ENCODE measurements at regions not wholly inside any gene's neighbourhood (a gene's known extent, or its start where the extent isn't known, plus 50 kb on each side); places are given as distances from the start of the nearest gene placed in this dataset.

DNA sequence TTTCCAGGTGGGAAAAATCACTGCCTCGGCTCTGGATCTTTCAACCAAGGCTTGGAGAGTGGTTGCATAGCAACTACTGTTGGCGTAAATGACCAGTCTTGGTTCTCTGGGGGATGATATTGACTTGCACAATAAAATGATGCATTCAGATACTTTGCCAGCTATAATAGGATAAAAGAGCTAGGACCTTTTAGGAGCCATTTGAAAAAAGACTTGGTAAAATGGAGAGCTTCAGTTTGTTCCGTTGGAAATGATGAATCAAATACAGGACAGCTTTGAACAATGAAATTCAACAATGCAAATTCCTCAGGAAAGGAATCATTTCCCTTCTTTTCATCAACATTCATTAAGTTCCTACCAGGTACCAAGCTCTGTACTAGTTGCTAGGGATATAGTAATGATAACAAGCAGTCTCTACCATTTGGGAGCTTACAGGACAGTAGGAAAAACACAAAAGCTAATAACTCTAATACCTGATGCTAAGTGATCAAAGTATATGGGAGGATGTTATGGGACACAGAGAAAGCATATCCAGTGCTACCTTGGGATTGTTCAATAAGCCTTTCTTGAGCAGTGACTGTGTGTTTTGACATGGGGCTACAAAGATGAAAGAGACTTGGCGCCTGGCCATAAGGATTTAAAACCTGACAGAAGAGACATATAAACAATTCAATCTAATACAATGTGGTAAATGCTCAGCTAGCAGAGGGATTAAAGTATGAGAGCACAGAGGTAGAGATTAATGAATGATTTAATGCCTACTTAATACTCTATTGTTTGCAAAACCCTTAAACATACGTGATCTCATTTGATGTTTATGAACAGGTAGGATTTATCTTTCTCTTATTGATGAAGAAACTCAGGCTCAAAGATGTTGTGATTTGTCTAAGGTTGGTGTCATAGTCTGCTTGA is 110.7 kb downstream of the QPCT start:
- intact Hi-C loops (cut with micrococcal nuclease): no loop called here
- ChIA-PET CTCF (interaction anchor here (0.8 to 1.4 kb wide), 2 partner anchors 9 to 41 kb away, joined by 3 to 4 read pairs; no protein-coding TSS in a partner anchor), POLR2A (interaction anchor here (1.6 kb wide), 1 partner anchor 128 kb away, joined by 3 read pairs; no protein-coding TSS in a partner anchor)
- Mint-ChIP-seq H3K4me1 (ENCODE audit: low read depth) (peaks cover 50% of the 10 kb centered on the region), H3K36me3 (ENCODE audit: low read depth) (peaks cover 2% of the 10 kb centered on the region), H3K9me3 (peaks cover 7% of the 10 kb centered on the region), H3K27me3 (no peaks in the 10 kb centered on the region), H3K27ac (no peak overlapping the region), H3K4me3 (no peak overlapping the region)
- ATAC-seq: no peak
- TF ChIP-seq, protein P1, sequence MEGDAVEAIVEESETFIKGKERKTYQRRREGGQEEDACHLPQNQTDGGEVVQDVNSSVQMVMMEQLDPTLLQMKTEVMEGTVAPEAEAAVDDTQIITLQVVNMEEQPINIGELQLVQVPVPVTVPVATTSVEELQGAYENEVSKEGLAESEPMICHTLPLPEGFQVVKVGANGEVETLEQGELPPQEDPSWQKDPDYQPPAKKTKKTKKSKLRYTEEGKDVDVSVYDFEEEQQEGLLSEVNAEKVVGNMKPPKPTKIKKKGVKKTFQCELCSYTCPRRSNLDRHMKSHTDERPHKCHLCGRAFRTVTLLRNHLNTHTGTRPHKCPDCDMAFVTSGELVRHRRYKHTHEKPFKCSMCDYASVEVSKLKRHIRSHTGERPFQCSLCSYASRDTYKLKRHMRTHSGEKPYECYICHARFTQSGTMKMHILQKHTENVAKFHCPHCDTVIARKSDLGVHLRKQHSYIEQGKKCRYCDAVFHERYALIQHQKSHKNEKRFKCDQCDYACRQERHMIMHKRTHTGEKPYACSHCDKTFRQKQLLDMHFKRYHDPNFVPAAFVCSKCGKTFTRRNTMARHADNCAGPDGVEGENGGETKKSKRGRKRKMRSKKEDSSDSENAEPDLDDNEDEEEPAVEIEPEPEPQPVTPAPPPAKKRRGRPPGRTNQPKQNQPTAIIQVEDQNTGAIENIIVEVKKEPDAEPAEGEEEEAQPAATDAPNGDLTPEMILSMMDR (IDR thresholded peaks at IDR 0.05): no peak
- DNase-seq: no peak

DNA sequence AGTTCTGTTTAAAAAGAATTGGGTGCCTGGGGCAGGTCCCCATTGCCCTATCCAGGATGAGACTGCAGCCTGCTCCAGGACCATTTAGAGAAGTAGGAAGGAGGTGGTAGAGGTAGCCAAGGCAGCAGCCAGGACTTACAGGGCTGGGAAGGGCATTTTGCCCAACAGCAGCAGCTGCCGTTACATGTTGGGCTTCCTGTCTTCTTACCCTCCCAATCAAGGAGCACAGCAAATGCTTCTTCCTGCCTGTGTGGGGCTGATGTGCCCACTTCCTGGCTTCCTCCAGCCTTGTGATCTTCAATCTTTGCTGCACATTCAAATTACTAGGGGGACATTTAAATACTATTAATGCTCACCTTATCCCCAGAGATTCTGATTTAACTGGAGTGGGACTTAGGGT is 112.0 kb downstream of the QPCT start:
- ChIA-PET POLR2A (interaction anchor here (0.8 to 1.6 kb wide), 3 partner anchors 12 to 127 kb away, joined by 3 to 4 read pairs (median 3); no protein-coding TSS in a partner anchor), CTCF (interaction anchor here (0.8 to 1.9 kb wide), 5 partner anchors 11 to 421 kb away, joined by 3 to 7 read pairs (median 3); no protein-coding TSS in a partner anchor)
- TF ChIP-seq, protein P1 (IDR thresholded peaks at IDR 0.05): no peak
- intact Hi-C loops (cut with micrococcal nuclease): no loop called here
- Mint-ChIP-seq H3K4me1 (ENCODE audit: low read depth) (peaks cover 60% of the 10 kb centered on the region), H3K27ac (peak overlapping the region; percentile 77), H3K27me3 (no peaks in the 10 kb centered on the region), H3K36me3 (ENCODE audit: low read depth) (peaks cover 2% of the 10 kb centered on the region), H3K4me3 (no peak overlapping the region), H3K9me3 (peaks cover 7% of the 10 kb centered on the region)
- peak; percentile 47 for DNase-seq
- ATAC-seq: peak; percentile 66

DNA sequence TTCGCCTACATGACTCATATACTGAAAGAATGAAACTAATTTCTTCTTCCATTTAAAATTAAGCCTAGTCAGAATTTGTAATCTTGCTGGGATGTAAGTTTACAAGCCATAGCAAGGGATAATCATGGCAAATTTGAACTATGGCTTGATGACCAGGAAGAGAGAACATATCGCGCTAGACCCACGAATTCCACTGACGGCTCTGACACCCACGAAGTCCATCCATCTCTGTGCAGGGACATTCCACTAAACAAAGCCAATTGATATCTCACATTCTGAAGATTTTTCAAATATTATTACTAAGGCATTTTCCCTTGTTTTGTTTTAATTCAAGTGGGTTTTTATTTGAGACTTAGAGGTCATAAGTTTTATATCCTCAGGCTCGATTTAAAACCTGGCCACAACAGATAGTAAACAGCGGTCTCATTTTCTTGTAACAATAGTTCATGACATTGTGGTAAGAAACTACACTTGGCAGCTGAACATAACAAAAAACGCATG is 113.0 kb downstream of the QPCT start:
- H3K27me3 Mint-ChIP-seq: no peaks in the 10 kb centered on the region
- intact Hi-C loops (cut with micrococcal nuclease): no loop called here
- TF ChIP-seq, protein P1 (IDR thresholded peaks at IDR 0.05): no peak
- ChIA-PET POLR2A (no interaction called here), CTCF (interaction anchor here (1.2 to 1.9 kb wide), 2 partner anchors 61 to 420 kb away, joined by 3 to 7 read pairs; no protein-coding TSS in a partner anchor)
- no peak for ATAC-seq
- no peak overlapping the region for H3K27ac Mint-ChIP-seq
- H3K4me3 Mint-ChIP-seq: no peak overlapping the region
- H3K4me1 Mint-ChIP-seq (ENCODE audit: low read depth): peaks cover 56% of the 10 kb centered on the region
- no peak for DNase-seq
- H3K9me3 Mint-ChIP-seq: peaks cover 4% of the 10 kb centered on the region
- H3K36me3 Mint-ChIP-seq (ENCODE audit: low read depth): peaks cover 2% of the 10 kb centered on the region

DNA sequence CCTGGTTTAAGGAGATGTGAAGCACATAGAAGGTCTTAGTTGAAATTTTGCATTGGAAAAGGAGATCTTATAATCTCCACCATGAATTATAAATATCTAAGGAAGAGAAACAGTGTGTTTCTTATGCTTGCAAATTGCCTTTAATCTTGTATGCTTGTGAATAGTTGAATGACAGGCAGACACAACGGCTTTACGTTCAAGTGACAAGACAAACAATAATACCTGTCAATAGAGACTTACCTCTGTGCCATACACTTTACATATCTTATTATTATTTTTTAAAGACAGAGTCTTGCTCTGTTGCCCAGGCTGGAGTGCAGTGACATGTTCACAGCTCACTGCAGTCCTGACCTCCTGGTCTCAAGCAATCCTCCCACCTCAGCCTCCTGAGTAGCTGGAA is 113.7 kb downstream of the QPCT start:
- DNase-seq (no peak), ATAC-seq (no peak)
- H3K27ac Mint-ChIP-seq: no peak overlapping the region
- TF ChIP-seq, protein P1 (IDR thresholded peaks at IDR 0.05): no peak
- CTCF ChIA-PET: no interaction called here
- POLR2A ChIA-PET: no interaction called here
- H3K4me3 Mint-ChIP-seq: no peak overlapping the region
- intact Hi-C loops (cut with micrococcal nuclease): no loop called here
- H3K4me1 Mint-ChIP-seq (ENCODE audit: low read depth): peaks cover 50% of the 10 kb centered on the region
- H3K36me3 Mint-ChIP-seq (ENCODE audit: low read depth): peaks cover under 1% of the 10 kb centered on the region
- H3K27me3 Mint-ChIP-seq: no peaks in the 10 kb centered on the region
- H3K9me3 Mint-ChIP-seq: peaks cover 1% of the 10 kb centered on the region
